ENCODE measurements at regions not wholly inside any gene's neighbourhood (a gene's known extent, or its start where the extent isn't known, plus 50 kb on each side); places are given as distances from the start of the nearest gene placed in this dataset.

- H3K27me3 Mint-ChIP-seq (ENCODE audit: low read depth), result no peaks in the 10 kb centered on the region
- no peak for DNase-seq (ENCODE audit: low spot score)
- no peak for ATAC-seq
- H3K36me3 Mint-ChIP-seq, result no peaks in the 10 kb centered on the region
- peaks cover 10% of the 10 kb centered on the region for H3K9me3 Mint-ChIP-seq
- no peak overlapping the region for H3K27ac Mint-ChIP-seq
- no peak overlapping the region for H3K4me3 Mint-ChIP-seq
- no peaks in the 10 kb centered on the region for H3K4me1 Mint-ChIP-seq
- ChIA-PET POLR2A (no interaction called here), CTCF (interaction anchor here (1.0 kb wide), 1 partner anchor 58 kb away, joined by 3 read pairs; no protein-coding TSS in a partner anchor)
- TF ChIP-seq PREB (CRISPR knock-in tag; IDR thresholded peaks at IDR 0.05; ENCODE audit: borderline replicate concordance) (no peak), ZSCAN18 (CRISPR knock-in tag; IDR thresholded peaks at IDR 0.05) (no peak), FOXP4 (CRISPR knock-in tag; IDR thresholded peaks at IDR 0.05) (no peak), MYBL2 (CRISPR knock-in tag; IDR thresholded peaks at IDR 0.05) (no peak), FOXK1 (CRISPR knock-in tag; IDR thresholded peaks at IDR 0.05) (no peak), TEAD1 (CRISPR knock-in tag; IDR thresholded peaks at IDR 0.05) (no peak), USF1 (CRISPR knock-in tag; IDR thresholded peaks at IDR 0.05) (no peak), HMGXB4 (CRISPR knock-in tag; IDR thresholded peaks at IDR 0.05) (no peak), SP1 (CRISPR knock-in tag; conservative IDR thresholded peaks at IDR 0.05) (no peak), IRF1 (CRISPR knock-in tag; IDR thresholded peaks at IDR 0.05) (no peak), NR1H2 (CRISPR knock-in tag; IDR thresholded peaks at IDR 0.05) (no peak), ATF1 (CRISPR knock-in tag; IDR thresholded peaks at IDR 0.05) (no peak), ZNF281 (CRISPR knock-in tag; IDR thresholded peaks at IDR 0.05) (no peak), GRHL2 (CRISPR knock-in tag; IDR thresholded peaks at IDR 0.05; ENCODE audit: insufficient replicate concordance, severe bottlenecking) (no peak), ATF6 (CRISPR knock-in tag; IDR thresholded peaks at IDR 0.05) (no peak)
These were observed 317.1 kb upstream of the FERMT1 start for GRCh38 chr20:6439737-6440442.
